ENCODE measurements at regions not wholly inside any gene's neighbourhood (a gene's known extent, or its start where the extent isn't known, plus 50 kb on each side); places are given as distances from the start of the nearest gene placed in this dataset.

DNA sequence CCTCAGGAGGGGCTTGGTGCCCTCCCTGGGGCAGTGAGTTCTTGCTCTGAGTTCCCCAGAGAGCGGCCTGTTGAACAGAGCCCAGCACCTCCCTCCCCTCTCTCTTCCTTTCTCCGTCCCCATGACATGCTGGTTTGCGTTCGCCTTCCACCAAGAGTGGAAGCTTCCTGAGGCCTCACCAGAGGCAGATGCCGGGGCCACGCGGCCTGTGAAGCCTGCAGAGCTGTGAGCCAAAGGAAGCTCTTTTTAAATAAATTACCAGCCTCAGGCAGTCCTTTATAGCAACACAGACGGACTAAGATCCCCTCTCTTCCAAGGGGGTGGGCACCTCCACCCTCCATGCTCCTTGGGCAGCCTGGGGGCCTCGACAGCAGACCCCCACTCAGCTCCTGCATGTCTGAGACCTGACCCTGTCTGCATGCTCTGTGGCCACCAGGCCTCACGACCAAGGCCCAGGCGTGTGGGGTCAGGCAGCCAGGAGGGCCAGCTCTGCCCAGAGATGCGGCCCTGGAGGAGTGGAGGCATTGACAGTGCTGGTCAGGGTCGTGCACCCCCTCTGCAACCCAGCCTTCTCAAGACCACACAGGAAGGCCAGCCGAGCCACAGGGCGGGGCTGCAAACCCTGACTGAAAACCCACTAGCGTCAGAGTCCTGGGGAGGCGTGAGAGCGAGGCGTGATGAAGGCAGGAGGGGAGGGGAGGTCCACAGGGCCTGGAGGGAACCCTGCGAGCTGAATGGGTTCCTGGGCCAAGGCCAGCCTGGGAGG, 54.6 kb upstream of the ADGRA1 start:
- no peak for TF ChIP-seq CTCF (IDR thresholded peaks at IDR 0.05)
- TF ChIP-seq POLR2A (IDR thresholded peaks at IDR 0.05) = no peak
- TF ChIP-seq EP300 (IDR thresholded peaks at IDR 0.05) = no peak

Measured in ovary (tissue), 3 donors.